Testis (tissue), 2 donors: ENCODE measurements at regions not wholly inside any gene's neighbourhood (a gene's known extent, or its start where the extent isn't known, plus 50 kb on each side); places are given as distances from the start of the nearest gene placed in this dataset.

Source experiments
- CTCF ChIP-seq, 3 experiments: fragments of 450-650 bp in 2 of 3; fragments of 200-600 bp in 1 of 3; sonication (generic) in 1 of 3; IDR thresholded peaks; one replicate each; pipeline ENCODE4 v1.5.1; 2016 to 2019; ENCODE audit warnings: antibody characterized with exemption in 3 of 3, mild to moderate bottlenecking in 2 of 3, moderate library complexity in 1 of 3
- POLR2A ChIP-seq: fragments of 450-650 bp; IDR thresholded peaks from one replicate; pipeline ENCODE4 v1.6.1; 2017; ENCODE audit warnings: antibody characterized with exemption, mild to moderate bottlenecking, moderate library complexity

GRCh38 chr5:54602475-54602874 lies 84.9 kb downstream of the SNX18 start:
- TF ChIP-seq POLR2A, result no peak
- TF ChIP-seq CTCF (IDR thresholded peaks at IDR 0.05), result no peak
